HG03095 (cell line): ENCODE measurements at regions not wholly inside any gene's neighbourhood (a gene's known extent, or its start where the extent isn't known, plus 50 kb on each side); places are given as distances from the start of the nearest gene placed in this dataset.

Experiments used
- ATAC-seq: cut with Tn5 transposase; IDR thresholded peaks from one replicate; pipeline ENCODE4 v1.9.1; 2021; ENCODE audit warnings: moderate library complexity; ENCODE audit not compliant: unreplicated experiment

DNA sequence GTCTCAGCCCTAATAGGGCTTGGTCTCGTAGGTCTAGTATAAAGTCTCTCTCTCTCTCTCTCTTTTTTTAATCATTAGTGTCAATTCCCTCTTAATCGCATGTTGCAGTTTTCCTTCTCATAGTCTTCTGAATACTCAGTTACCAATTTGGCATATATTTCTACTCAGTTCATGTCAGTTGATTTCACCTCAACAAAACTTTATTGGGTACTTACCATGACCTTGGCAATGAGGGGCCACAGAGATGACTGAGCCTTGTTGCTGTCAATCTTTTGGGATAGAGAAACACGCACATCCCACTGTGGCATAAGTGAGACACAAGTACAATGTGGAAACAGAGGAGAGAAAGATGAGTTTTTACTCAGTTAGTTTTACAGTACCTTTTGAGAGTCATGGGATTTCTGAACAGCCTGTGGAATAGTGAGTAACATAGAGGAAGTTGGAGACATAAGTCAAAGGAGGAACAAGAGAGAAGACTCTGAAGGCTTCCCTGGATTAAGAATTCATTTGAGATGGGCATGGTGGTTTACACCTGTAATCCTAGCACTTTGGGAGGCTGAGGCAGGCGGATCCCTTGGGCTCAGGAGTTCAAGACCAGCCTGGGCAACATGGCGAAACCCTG, 150.2 kb upstream of the CBLB start:
- ATAC-seq = no peak

DNA sequence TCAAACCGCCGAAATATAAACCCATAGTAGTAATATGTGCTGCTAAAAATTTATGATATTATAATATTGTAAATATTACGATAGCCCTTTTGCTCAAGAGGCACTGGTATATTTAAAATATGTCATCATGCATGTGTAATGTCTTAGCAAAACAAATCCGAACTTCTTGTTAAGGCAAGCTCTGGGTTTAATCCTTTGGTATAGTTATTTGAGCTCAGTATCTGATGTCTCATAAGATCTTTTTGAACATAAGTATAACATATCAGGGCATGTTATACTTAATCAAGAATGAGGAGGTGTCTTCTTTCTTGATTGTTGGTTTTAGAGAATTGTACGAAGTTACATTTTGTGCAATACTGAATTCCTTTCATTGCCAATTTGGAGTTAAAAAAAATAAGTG, 154.1 kb upstream of the CBLB start:
- no peak for ATAC-seq

DNA sequence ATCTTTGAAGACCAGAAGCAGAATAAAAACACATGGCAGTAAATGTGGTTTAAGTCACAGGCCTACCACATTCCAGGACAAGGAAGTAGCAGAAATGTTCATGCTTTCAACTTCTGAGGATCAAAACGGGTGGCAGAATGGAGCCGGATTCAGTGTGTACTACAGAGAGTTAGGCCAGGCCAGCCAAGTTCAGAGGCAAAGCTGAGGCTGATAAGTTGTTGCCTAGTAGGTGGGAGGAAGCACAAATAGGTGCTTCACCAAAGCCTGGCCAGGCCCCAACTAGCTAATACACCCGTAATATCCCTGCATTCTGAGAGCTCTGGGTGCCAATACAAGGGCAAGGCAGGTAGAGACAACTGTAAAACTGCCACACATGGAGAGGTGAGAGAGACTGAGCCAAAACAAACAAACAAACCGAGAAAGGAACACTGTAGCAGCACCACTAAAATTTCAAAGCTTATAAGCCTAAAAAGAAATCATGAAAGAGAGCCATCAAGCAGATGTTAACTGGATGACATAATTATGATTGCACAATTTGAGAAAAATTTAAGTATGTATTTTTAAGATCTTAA, 156.4 kb upstream of the CBLB start:
- ATAC-seq = no peak

DNA sequence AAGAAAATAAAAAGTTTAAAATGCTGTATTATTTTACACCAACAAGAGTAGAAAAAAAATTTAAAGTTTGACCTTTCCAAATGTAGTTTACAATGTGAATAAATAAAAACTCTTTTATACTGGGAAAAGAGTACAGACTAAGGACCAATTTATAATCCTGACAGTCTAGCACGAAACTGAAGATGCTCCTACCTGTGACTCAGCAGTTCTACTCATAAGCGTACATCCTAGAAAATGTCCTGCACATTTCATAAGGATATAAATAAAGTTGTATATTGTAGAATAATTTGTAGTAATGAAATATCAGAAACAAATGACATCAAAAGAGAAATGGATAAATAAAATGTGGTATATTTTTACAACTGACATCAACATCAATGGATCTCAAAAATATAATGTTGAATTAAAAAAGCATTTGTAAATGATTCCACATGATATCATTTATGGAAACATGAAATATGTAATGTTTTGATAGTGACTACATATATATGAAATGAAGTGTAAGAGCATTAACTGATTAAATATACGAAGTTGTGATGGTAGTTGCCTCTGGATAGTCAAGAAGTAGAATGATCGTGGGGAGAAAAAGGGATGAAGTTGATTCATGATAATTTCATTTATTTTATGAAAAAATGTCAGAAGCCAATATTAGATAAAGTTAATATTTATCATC, 161.3 kb upstream of the CBLB start:
- no peak for ATAC-seq

DNA sequence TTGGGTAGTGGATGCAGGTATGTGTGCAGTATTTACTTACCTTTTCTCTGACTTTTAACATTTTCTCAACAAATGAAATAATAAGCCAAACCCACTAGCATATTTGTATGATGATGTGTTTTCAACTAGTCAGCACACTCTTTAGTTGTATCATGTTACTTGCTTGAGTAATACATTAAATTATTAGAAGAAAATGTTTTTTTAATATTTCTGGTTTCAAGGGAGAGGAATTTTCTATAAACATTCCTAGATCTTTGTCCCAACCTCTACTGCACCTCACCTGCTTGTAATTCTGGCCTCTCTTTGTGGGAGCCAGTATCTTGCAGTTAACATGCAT, 161.8 kb upstream of the CBLB start:
- ATAC-seq = no peak

DNA sequence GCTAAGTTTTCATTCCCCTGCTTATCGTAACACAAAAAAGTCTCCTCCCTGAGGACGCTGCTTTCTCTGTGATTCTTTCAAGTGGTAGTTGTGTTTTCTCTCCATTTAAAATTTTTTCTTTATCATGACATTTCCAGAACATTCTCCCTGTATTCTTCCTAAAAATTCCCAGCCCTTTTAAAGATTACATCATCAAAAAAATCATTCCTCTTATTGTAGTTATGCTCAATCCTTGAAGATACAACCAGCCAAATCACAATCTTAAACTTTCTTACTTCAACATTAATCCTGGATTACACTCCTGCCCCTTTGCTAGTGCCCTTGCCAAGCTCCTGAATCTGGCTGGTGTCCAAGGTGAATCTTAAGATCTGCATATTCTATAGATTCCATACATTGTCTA, 163.7 kb upstream of the CBLB start:
- ATAC-seq = no peak

DNA sequence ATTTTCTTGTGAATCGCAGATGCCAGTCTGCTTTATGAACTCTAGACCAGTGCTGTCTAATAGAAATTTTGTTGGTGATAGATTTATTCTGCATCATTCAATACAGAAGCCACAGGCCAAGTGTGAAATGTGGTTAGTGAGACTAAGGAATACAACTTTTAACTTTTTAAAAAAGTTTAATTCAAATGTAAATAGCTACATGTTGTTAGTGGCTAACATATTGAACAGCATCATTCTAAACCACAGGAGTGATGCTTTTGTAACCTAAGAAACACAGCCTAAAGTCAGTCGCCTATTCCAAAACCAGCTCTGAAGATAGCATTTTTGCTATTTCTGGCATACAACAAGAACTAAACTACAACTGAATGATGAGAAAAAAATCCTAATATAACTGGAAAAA, 164.8 kb upstream of the CBLB start:
- ATAC-seq = no peak

DNA sequence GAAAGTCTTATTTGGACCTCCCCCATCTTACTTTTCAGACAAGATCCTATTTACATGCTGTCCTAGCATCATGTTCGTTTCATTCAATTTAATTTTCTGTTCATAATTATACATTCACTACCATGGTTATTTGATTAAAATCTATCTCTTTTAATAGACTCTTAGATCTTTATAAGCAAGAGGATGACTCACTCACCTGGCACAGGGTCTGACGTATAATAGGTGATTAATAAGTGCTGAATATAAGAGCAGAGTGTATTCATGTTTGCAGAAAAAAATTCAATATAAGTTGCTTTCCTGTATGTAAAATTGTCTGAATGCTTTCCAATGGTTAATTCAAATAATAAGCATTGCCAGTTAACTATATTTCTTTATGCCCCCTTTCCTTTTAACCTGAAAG, 165.5 kb upstream of the CBLB start:
- no peak for ATAC-seq

DNA sequence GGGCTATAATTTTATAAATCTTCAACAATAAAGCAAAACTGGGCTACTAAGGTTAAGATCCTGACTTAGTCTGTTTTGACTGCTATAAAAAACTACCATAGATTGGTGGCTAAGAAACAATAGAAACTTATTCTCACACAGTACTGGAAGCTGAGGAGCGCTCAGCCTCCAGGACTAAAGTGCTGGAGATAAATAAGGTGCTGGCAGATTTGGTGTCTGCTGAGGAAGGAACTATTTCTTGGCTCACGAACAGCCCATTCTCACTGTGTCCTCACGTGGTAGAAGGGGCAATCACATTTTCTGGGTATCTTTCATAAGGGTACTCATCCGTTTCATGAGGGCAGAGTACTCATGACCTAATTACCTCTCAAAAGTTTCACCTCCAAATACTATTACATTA, 166.8 kb upstream of the CBLB start:
- ATAC-seq = no peak

DNA sequence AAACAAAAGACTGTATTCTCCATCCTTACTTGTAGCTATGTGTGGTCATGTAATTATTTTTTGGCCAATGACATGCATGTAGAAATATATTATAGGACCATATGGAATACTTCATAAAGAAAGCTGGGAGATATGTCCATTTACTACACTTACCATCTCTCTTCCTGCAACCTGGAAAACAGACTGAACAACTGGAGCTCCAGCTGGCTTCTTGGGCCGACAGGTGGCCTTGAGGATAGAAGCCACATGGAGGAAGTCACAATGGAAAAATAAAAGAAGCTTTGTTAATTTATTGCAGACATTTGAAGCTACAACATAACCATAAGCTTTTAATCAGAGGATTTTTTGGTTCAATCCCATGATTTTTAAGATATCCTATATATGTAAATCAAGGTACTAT, 167.9 kb upstream of the CBLB start:
- ATAC-seq = no peak

DNA sequence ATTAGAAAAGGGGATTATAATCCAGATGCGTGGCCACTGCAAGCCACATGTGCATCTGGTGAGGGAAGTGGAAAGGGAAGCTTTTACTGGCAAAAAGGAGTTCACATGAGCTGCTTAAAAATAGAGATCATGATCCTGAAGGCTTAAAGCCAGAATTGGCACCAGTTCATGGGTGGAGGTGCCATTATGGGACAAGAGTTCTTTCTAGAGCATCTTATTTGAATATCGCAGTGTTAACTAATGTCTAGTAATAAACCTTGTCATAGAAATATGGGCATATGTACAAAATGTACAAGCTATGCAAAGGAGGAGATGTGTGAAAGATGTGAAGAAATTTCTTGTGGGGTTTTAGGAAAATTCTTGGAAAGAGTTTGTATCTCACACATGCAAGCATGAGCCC, 178.4 kb upstream of the CBLB start:
- ATAC-seq = no peak

DNA sequence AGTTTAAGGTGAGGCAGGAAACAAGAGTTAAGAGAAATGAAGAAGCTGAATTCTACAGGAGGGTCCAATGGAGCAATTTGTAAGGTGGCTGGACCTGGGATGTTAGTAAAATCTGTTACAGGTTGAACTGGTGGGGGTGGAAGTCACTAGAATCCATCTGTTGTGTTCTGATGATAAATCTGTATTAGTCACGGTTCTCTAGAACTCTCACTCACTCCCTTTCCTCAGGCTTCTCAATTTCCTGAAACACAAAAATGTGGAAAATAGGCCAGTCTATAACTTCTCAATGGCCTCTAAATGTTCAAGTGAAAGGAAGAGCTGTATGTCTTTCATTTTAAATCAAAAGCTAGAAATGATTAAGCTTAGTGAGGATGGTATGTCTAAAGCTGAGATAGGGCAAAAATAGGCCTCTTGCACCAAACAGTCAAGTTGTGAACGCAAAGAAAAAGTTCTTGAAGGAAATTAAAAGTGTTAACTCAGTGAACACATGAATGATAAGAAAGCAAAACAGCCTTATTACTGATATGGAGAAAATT, 180.2 kb upstream of the CBLB start:
- ATAC-seq = no peak

DNA sequence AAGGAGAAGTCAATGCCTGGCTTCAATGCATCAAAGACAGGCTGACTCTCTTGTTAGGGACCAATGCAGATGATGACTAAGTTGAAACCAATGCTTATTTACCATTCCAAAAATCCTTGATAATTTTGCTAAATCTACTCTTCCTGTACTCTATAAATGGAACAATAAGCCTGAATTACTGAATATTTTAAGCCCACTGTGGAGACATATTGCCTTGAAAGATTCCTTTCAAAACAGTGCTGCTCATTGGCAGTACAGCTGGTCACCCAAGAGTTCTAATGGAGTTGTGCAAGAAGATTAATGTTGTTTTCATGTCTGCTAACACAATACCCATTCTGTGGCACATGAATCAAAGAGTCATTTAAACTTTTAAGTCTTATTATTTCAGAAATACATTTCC, 181.0 kb upstream of the CBLB start:
- ATAC-seq = no peak

DNA sequence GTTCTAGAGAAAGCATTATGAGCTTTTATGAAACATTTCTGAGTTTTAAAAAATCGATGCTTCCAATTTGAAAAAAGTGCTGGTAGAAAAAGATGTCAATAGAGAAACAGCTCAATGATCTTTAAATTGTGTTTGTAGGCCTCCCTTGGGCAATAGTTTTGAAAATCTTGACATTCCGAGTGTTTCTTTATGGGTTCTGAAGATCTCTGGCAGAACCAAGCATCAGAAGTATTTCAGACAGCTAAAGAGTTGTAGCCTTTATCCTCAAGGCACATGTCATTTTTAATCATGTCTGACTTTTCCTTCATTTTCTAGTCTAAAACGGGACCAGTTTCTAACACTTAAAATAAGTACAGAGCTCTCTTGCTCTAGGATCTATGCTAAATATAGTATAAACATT, 188.1 kb upstream of the CBLB start:
- no peak for ATAC-seq

DNA sequence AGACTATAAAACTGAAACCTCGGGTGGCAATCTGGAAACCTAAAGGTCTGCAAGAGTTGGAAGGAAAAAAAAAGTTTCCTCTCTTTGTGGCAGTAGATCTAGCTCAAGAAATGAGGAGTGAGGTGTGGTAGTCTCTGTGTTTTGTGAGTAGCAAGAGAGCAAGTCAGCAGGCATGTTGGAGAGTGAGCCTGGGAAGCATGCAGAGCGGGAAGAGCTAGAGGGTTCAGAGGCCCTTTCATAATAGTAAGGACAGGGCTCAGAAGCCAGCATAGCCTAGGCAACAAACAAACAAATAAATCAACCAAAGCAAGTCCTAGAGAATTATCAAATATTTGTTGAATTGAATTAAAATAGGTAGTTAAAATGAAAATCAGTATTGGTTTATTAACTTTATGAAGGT, 189.7 kb upstream of the CBLB start:
- ATAC-seq = no peak

DNA sequence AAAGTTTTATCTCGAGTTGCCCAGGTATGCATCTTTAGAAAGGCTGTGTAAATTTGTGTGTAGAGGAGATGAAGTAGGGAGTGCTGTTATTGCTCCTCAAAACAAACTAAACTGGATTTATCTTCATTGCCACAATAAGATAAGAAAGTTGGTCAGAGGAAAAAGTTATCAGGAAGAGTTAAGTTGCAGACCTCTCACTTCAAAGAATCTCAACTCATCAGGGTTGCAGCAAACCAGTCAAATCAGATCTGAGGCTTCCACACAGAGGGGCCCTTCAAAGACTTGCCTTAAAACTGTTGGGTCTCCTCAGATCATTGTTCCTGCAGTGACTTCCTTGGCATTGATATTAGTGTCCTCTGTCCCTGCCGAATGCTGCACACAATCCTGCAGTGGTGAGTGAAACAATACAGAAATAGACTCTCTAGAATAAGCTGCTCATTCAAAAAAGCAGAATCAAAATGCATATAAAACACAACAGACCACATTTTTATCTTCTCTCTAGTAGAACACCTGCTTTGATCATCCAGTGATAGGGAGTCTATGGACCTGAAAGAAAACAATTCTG, 191.2 kb upstream of the CBLB start:
- no peak for ATAC-seq

DNA sequence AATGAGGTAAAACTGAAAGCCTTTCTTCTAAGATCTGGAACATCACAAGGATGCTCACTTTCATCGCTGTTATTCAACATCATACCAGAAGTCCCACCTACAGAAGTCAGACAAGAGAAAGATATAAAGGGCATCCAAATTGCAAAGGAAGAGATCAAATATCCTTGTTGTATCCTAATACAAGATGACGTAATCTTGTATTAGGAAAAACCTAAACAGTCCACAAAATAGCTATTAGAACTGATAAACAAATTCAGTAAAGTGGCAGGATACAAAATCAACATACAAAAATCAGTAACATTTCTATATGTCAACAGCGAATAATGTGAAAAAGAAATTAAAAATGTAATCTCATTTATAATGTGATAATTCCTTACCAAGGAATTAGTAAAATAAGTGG, 195.1 kb upstream of the CBLB start:
- ATAC-seq = no peak

DNA sequence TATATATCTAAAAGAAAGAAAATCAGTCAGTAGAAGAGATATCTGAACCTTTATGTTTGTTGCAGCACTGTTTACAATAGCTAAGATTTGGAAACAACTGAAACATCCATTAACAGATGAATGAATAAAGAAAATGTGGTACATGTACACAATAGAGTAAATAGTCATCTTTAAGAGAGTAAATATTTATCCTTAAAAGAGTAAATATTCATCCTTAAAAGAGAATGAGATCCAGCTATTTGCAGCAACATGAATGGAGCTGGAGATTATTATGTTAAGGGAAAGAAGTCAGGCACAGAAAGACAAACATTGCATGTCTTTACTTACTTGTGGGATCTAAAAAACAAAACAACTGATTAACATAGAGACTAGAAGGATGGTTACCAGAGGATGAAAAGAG, 197.0 kb upstream of the CBLB start:
- ATAC-seq = no peak

DNA sequence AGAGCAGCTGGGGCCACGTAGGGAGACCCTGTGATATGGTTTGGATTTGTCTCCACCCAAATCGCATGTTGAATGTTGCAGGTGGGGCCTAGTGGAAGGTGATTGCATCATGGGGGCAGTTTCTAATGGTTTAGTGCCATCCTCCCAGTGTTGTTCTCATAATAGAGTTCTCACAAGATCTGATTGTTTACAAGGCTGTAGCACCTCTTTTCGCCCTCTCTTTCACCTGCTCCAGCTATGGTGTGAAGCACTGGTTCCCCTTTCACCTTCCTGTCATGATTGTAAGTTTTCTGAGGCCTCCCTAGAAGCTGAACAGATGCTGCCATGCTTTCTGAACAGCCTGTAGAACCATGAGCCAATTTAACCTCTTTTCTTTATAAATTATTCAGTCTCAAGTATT, 198.9 kb upstream of the CBLB start:
- ATAC-seq = peak; percentile 65

DNA sequence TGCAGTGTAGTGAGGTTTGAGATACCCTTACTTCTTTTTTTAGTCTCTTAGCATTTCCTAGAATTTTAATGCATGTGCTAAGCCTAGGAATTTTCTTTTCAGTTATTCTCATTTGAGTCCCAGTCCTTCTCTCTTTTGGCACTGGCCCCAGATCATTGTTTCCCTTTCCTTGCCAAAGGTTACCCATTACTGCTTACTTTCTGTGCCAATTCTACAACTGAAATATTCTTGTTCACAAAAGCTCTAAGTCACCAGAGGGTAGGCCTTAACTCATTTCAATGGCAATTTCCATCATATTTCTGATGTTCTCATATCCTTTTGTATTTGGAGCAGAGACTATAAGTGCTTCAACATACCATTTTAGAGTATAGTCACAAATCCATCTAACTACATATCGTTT, 199.6 kb upstream of the CBLB start:
- no peak for ATAC-seq

DNA sequence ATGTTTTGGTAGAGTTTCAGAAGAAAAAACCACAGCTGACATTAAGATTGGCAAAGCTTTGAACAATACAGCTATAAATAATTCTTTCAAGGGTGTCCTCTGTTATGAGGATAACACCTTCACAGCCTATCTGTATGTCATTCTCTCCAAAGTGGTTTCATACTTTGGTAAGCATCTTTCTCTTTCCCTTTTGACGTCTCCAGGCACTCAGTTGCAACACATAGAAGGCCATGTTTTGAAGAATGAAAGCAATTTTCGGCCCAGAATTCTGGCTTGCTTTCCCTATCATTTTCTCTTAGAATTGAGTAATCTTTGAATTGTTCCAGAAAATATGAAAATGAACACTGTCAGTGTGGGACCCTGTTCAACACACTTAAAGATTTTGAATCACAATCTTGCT, 200.0 kb upstream of the CBLB start:
- no peak for ATAC-seq

DNA sequence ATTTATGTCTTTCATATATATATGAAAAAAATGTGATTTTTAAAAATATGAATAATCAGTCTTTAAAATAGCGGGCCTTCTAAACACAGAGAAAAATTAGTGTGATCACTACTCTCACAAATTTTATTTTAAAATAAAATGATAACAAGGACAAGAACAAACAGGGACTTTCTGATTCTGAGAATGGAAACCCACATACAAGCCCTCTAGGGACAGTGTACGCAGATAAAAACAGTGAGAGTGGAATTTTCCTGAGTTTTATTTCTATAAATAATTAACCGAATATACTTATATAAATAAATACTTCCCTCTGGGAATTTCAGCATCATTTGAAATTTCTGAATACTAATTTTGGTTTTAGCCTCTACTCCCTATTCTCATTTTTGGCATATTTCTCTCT, 201.4 kb upstream of the CBLB start:
- ATAC-seq = no peak
